Lower lobe of right lung (tissue), 2 donors: ENCODE measurements at regions not wholly inside any gene's neighbourhood (a gene's known extent, or its start where the extent isn't known, plus 50 kb on each side); places are given as distances from the start of the nearest gene placed in this dataset.

Experiments used
- ATAC-seq, 2 donors: fragments of 200-7000 bp; cut with Tn5 transposase; one replicate each; pipeline ENCODE4 v1.9.1; 2020 to 2022; ENCODE audit warnings: mild to moderate bottlenecking in 2 of 2, moderate library complexity in 2 of 2
- DNase-seq: peaks from one replicate; pipeline ENCODE4 v3.0.0-alpha.2; 2020
- H3K27ac ChIP-seq: fragments of 200-600 bp; one replicate; pipeline ENCODE4 v1.8.0; 2022
- H3K27me3 ChIP-seq: fragments of 200-600 bp; one replicate; pipeline ENCODE4 v1.8.0; 2022; ENCODE audit warnings: low read depth
- H3K36me3 ChIP-seq: fragments of 200-600 bp; one replicate; pipeline ENCODE4 v1.8.0; 2022; ENCODE audit warnings: mild to moderate bottlenecking
- H3K4me1 ChIP-seq: fragments of 200-600 bp; one replicate; pipeline ENCODE4 v1.8.0; 2022
- H3K4me3 ChIP-seq: fragments of 200-600 bp; one replicate; pipeline ENCODE4 v1.8.0; 2022; ENCODE audit warnings: mild to moderate bottlenecking
- H3K9me3 ChIP-seq: fragments of 200-600 bp; one replicate; pipeline ENCODE4 v1.8.0; 2022
- intact Hi-C: fragments of 100-400 bp; cut with DNase I; formaldehyde crosslinking; loops from one replicate; pipeline ENCODE4 v1.11.0; 2022
- TF ChIP-seq, protein P1 (sequence below): fragments of 200-600 bp; IDR thresholded peaks from one replicate; pipeline ENCODE4 v1.8.0; 2022; ENCODE audit warnings: antibody characterized with exemption, mild to moderate bottlenecking
- donor health status: DM: no; HTN: yes; CAD: no; lungs with severe emphysema.

DNA sequence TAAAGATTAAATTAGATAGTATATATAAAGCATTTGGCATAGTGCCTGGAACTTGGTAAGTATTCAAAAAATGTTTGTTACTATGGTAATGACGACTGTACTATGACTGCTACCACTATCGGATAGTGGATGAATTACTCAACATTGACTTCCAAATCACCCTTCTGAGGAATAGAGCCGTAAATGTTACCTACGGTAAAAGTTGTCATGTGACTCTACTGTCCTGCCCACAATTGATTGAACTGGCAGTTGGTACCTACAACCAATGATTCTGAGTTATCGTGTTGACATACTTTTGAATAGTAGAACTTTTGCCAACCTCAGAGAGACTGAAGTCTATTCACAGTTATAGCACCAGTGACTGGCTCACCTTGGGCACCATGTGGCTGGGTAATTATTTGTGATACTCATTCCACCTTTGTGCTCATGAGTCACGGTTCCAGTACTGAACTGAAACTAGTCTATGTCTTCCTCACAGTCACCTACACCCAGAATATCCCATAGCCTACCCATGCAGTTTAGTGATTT, 185.5 kb upstream of the PITX2 start:
- H3K36me3 ChIP-seq, result no peaks in the 10 kb centered on the region
- DNase-seq, result no peak
- no peak for ATAC-seq

DNA sequence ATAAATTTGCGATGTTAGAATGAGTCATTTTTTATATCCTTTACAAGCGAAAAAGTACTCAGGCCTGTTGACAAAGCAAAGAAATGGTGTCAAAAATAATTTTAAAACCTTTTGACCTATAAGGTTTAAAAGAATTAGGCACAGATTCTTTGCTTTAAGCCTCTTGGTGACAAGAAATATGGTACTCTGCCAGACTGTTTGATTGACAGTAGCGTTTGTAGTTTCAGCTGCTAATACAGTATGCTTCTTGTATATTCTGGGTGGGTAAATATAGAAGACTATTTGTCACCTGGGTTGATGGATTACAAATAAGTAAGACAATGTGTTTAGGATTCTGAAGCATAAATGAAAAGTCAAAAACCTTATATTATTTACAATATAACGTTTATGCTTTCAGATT, 193.1 kb upstream of the PITX2 start:
- Histone ChIP-seq H3K27ac (no peak overlapping the region), H3K4me1 (no peaks in the 10 kb centered on the region), H3K36me3 (no peaks in the 10 kb centered on the region), H3K4me3 (no peak overlapping the region), H3K9me3 (no peaks in the 10 kb centered on the region), H3K27me3 (no peaks in the 10 kb centered on the region)
- ATAC-seq, result no peak
- no peak for DNase-seq
- TF ChIP-seq, protein P1, sequence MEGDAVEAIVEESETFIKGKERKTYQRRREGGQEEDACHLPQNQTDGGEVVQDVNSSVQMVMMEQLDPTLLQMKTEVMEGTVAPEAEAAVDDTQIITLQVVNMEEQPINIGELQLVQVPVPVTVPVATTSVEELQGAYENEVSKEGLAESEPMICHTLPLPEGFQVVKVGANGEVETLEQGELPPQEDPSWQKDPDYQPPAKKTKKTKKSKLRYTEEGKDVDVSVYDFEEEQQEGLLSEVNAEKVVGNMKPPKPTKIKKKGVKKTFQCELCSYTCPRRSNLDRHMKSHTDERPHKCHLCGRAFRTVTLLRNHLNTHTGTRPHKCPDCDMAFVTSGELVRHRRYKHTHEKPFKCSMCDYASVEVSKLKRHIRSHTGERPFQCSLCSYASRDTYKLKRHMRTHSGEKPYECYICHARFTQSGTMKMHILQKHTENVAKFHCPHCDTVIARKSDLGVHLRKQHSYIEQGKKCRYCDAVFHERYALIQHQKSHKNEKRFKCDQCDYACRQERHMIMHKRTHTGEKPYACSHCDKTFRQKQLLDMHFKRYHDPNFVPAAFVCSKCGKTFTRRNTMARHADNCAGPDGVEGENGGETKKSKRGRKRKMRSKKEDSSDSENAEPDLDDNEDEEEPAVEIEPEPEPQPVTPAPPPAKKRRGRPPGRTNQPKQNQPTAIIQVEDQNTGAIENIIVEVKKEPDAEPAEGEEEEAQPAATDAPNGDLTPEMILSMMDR, result no peak
- intact Hi-C loops, result no loop called here

More for the DNA sequence above, 185.5 kb upstream of the PITX2 start:
- Histone ChIP-seq H3K27me3 (no peaks in the 10 kb centered on the region), H3K4me1 (no peaks in the 10 kb centered on the region), H3K9me3 (no peaks in the 10 kb centered on the region), H3K27ac (no peak overlapping the region), H3K4me3 (no peak overlapping the region)
- intact Hi-C loops, result no loop called here
- TF ChIP-seq, protein P1, result no peak

- no peak overlapping the region for H3K27ac ChIP-seq
- intact Hi-C loops, result no loop called here
These were observed 193.5 kb upstream of the PITX2 start for GRCh38 chr4:110816367-110816766.

GRCh38 chr4:110821186-110821585, 198.3 kb upstream of the PITX2 start:
- ATAC-seq, result no peak
- no peaks in the 10 kb centered on the region for H3K4me1 ChIP-seq

More at GRCh38 chr4:110816367-110816766, 193.5 kb upstream of the PITX2 start:
- Histone ChIP-seq H3K9me3 (no peaks in the 10 kb centered on the region), H3K4me3 (no peak overlapping the region), H3K36me3 (no peaks in the 10 kb centered on the region), H3K4me1 (no peaks in the 10 kb centered on the region), H3K27me3 (no peaks in the 10 kb centered on the region)
- no peak for DNase-seq
- TF ChIP-seq, protein P1, result no peak
- no peak for ATAC-seq

DNA sequence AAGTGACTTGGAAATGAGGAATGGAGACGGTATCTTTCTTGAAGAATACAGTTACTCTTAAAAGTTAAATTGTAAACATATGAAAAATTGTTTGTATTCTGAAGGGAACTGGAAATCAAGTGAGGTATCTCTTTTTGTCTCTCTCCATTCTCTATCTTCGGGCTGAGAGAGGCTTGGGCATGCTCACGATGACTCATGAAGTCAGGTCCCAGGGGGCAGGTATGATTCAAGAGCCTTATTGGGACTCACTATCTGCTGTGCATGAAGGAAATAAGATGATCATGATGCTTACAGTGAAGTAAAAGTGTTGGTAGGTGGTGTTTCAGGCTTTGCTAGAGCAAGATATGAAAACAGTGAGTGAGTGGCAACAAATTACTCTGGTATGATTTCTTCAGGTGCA, 200.4 kb upstream of the PITX2 start:
- no peak for DNase-seq
- Histone ChIP-seq H3K27ac (no peak overlapping the region), H3K9me3 (no peaks in the 10 kb centered on the region), H3K4me1 (no peaks in the 10 kb centered on the region), H3K27me3 (no peaks in the 10 kb centered on the region), H3K36me3 (no peaks in the 10 kb centered on the region), H3K4me3 (no peak overlapping the region)
- intact Hi-C loops, result no loop called here
- TF ChIP-seq, protein P1, result no peak
- no peak for ATAC-seq

More at GRCh38 chr4:110821186-110821585, 198.3 kb upstream of the PITX2 start:
- H3K27ac ChIP-seq, result no peak overlapping the region
- no peak overlapping the region for H3K4me3 ChIP-seq
- intact Hi-C loops, result no loop called here
- TF ChIP-seq, protein P1, result no peak
- H3K27me3 ChIP-seq, result no peaks in the 10 kb centered on the region
- no peaks in the 10 kb centered on the region for H3K9me3 ChIP-seq
- H3K36me3 ChIP-seq, result no peaks in the 10 kb centered on the region
- no peak for DNase-seq
